ENCODE measurements at regions not wholly inside any gene's neighbourhood (a gene's known extent, or its start where the extent isn't known, plus 50 kb on each side); places are given as distances from the start of the nearest gene placed in this dataset.

DNA sequence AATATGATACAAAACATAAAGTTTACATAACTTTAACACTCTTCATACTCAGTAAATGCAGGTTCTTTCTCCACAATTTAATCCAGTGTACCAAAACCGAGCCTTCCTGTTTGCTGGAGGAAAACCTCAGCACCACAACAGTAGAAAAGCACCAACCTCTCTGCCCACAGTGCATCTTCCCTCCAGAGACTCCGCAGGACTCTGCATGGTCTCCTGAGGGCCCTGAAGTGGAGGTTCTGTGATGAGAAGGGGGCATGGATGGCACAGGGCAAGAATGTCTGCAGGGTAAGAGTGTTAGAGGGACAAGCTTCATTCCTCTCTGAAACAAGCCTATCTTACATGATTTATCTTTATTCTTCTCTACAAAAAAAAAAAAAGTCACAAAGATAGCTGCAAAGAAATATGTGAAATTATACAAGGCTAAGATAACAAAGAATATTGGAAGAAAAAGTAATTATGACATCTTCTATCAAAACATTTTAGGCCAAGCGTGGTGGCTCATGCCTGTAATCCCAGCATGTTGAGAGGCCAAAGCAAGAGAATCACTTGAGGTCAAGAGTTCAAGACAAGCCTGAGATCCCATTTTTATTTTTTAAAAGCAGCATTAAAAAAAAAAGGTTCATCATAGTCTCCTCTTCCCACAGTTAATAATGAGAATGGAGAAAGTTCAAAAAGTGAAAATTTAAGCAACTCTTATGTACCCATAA lies 102.0 kb downstream of the VPREB1 start:
- no peak for DNase-seq

DNA sequence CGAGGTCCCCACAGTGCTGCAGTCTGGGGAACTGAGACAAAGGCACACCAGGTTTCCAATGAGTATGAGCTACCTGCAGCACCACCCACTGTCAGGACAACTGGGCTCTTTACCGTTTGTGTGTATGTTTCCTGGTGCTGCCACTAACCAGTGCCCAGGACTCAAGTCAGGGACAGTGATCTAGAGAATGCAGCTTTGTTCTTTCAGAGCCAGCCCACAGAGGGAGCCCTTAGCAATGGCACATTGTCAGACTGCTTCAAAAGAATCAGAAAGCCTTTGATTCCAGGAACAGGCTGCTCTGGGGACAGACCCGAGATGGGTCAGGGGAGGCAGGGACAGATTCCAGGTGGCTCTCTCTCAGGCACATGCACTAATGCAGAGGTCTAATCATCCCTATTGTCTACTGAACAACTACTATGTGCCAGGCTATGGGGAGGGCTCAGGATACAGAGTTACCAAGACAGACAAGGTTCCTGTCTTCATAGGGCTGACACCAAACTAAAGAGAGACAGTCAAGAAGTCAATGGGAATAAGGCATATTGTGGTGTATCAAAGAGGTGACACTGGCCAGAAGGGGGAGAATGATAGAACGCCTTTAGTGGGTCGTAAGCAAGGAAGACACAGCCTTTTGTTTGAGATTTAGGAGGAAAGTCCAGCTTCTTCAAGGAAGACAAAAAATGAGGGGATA lies 103.7 kb downstream of the VPREB1 start:
- no peak for DNase-seq

DNA sequence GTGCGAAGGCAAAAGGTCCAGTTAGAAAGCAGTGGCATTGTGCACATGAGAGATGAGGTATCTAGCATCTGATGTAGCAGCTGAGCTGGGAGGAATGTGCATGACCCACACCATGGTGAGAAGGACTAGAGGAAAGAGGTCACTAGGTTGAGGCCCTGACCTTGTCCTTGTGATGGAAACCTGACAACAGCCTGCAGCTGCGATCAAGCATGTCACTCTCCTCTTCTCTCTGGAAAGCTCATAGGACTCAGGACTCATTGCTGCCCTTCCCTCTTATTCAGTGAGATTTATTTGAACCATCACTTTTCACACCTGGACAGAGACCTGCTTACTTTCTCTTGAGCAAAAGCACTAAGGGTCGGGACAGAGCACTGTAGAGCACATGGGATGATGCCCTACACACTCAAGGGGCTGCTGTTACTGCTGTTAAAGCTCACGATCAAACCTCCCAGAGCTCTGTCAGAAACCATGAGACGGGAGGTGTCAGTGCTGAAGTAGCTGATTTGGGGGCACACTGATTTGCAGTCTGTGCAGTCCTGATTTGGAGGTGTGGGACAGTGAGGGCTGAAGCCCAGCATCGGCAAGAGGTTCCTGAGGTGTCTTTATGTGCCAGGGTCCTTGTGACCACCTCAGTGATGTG lies 104.3 kb downstream of the VPREB1 start:
- DNase-seq = no peak

DNA sequence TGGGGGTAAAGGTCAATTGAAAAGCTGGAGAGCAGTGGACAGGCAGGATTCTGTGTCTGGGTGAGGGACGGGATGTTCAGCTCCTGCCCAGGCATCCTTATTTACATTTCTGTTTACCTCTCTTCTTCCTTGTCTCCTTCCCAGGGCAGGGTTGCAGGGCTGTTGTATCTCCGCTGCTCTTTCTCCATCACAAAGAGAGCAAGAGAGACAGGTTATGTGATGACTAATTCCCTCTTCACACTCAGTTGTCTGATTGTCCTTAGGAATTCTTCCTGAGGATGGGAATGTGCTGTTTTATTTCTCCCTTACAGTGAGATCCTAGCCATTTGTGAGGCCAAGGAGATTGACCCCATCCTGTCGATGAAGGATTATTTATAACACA lies 104.9 kb downstream of the VPREB1 start:
- no peak for DNase-seq

DNA sequence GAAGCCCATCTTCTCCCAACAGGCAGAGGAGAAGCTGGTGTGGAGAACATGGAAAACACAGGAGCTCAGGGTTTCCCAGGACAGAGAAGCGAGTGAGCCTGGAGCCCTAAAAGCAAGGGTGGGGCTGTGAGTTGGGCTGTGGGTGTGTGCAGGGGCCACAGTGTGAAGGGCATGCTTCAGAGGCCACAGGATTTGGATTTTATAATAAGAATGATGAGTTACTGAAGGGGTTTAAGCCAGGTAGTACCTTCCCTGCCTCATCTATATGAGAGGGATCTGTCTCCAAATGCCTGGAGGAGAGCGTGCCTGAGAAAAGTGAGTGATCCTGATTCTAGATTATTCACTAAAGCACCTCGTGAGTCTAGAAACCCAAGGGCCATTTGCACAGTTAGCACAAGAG lies 106.8 kb downstream of the VPREB1 start:
- DNase-seq = no peak

DNA sequence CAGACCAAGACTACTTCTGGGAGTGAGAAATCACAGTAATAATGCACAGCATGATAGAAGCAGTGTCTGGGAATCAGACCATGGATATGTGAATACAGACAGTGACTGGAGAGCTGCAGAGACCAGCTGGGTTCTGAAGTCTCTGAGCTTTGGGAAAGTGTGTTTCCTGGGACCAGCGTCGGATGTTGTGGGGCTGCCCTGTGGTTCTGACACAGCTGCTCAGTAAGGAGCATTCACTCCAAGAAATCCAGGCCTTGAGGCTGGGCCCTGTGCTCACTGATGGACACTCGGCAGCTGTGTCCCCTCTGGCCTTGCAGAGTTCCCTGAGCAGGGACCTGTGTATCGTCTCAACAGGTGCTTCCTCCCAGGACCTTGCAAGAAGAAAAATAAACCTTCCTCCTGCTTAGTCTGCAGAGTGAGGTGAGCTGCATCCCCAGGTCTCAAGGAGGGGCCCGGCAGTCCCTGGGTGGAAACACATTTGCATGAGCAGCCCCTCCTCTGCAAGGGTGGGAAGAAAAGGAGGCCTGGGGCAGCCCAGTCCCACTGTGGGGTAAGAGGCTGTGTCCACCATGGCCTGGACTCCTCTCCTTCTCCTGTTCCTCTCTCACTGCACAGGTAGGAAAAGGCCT lies 107.9 kb downstream of the VPREB1 start:
- DNase-seq = no peak

DNA sequence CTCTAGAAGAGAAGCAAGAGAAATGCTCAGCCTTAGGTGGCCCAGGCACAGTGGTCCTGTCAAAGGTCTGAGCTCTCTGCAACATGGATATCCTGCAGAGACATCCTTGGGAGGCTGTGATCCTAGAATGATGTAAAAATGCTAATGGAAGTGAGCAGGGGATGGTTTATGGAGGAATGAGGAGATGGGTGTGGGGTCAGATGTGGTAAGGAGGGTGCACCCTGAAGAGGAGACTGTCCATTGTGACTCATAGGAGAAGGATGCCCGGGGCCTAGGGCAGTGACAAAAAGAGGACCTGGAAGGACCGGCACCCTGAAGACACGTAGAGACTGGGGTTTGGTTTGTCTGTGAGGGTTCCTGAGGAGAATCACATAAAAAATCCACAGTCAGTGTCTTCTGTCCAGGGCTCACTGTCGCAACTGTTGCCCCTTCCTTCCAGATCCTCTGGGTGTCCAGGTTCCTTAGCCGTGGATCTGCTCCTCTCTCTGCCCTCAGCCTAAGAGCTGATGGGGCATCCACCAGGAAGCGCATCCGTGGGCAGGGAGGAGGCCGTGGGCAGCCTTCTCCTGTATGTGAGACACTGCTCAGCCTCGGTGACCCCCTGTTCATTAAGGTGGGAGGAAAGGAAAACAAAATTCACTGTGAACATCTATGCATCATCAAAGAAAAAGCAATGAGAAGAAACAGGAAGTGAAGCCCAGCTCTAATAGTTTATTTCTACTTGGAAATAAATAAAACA lies 110.7 kb downstream of the VPREB1 start:
- no peak for DNase-seq

DNA sequence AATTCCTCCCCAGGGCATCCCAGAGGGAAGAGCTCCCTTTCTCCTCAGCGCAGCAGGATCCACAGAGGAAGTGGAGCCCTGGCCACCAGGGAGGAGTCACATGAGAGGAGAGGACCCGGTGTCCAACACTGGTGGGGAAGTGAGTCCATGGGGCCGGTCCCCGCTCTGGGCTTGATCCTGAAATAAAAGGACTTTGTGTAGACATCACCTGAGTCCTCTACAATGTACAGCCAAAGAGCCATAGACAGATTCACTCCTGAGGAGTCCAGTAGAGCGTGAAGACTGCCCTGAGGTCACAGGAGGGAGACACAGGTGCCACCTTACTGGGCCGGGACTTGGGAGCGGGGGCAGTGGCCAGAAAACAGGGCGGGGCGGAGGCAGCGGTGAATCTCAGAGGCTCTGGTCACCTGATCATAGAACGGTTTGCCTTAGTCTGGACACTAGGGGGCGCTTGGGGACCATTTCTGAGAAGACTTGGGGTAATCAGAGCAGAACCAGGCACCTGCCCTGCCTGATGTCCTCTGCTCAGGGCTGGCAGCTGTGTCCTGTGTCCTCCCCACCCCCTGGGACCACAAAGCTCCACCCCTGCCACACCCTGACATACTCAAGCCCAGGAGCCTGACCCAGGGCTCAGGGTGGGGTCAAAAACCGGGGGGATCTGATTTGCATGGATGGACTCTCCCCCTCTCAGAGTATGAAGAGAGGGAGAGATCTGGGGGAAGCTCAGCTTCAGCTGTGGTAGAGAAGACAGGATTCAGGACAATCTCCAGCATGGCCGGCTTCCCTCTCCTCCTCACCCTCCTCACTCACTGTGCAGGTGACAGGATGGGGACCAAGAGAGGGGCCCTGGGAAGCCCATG lies 112.7 kb downstream of the VPREB1 start:
- DNase-seq = peak; percentile 84 to 92 (median 90)

DNA sequence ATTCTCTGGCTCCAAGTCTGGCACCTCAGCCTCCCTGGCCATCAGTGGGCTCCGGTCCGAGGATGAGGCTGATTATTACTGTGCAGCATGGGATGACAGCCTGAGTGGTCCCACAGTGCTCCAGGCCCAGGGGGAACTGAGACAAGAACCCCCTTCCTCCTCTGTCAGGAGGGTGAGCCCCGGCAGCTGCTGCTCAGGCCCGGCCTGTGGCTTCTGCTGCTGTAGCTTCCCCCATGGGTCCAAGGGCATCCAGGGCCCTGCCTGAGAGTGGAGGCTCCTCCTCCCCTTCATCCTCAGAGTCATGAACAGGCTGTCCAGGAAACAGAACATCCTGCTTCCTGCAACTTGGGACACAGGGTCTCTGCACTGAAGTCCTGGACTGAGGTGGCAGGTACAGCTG lies 113.6 kb downstream of the VPREB1 start:
- no peak for DNase-seq

DNA sequence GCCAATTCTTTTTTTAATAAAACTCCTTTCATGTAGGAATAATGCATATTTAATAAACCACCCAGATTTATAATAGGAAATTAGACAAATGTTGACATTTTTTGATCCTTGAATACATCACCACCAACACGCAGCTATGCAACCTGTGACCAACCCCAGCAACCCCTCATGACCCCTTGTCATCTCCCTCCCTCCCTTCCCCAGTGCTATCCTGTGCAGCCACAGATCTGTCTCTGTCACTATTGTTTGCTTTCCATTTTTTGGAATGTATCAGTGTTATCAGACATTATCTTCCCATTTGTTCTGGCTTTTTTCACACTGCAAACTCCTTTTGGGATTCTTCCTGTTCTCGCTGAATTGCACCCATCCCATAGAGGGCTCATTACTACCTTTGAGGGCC lies 114.1 kb downstream of the VPREB1 start:
- no peak for DNase-seq

DNA sequence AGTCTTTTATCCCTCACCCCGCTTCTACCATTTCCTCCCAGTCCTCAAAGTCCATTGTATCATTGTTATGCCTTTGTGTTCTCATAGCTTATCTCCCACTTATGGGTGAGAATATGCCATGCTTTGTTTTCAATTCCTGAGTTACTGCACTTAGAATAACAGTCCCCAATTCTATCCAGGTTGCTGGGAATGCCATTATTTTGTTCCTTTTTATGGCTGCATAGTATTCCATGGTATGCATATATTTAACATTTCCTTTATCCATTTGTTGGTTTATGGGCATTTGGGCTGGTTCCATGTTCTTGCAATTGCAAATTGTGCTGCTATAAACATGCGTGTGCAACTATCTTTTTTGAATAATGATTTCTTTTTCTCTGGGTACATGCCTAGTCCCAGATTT lies 114.9 kb downstream of the VPREB1 start:
- no peak for DNase-seq

DNA sequence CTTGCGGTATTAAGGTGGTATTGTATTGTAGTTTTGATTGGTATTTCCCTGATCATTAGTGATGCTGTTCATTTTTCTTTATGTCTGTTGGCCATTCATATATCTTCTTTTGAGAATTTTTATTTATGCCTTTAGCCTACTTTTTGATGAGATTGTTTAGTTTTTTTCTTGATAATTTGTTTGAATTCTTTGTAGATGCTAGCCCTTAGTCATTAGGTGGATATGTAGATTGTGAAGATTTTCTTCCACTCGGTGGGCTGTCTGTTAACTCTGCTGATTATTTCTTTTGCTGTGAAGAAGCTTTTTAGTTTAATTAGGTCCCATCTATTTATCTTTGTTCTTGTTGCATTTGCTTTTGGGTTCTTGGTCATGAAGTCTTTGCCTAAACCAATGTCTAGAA lies 115.4 kb downstream of the VPREB1 start:
- DNase-seq = no peak

DNA sequence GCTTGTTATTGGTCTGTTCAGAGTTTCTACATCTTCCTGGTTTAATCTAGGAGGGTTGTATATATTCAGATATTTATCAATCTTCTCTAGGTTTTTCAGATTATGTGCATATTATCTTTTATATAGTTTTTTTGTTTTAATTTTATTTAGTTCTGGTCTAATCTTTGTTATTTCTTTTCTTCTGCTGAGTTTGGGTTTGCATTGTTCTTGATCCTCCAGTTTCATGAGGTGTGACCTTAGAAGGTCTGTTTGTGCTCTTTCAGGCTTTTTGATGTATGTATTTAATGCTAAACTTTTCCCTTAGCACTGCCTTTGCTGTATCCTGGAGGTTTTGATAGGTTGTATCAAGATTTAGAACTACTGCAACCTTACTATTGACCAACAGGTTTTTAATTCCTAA lies 117.7 kb downstream of the VPREB1 start:
- DNase-seq = no peak

DNA sequence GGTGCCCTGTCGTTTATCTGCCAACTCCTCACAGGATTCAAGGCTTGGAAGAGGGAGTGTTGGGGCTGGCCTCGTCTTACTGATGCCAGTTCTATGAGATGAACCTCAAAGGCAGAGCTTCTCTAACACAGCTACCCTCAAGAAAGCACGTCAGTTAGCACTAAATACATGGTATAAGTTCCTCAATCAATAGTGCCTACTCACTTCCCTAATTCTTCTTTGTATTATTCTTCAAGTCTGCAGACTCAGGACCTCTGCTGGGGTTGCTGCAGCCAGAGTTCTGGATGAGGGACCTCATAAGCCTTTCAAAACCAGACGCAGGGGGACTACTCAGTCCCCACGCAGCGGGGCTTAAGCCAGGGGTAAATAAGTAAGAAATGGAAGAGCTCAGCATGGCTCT lies 118.3 kb downstream of the VPREB1 start:
- DNase-seq = peak in 2 of 3 donors; percentile 39 to 47

DNA sequence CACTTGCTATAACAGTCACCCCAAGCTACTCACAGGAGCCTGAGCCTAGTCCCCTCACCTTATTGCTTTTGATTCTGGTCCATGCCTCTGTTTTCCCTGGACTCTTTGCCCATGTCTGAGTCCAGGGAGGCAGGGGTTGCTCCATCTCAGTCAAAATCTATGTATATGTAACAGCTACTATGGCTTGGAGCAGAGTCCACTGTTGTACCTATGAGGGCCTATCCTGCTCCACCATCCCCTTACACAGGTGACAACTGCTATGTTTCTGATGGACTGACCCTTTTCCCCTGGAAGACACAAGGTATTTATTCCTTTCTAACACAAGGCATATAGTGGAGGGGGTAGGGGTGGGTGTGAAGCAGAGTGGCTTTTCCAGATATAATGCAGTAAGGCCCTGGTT lies 119.6 kb downstream of the VPREB1 start:
- DNase-seq = no peak

DNA sequence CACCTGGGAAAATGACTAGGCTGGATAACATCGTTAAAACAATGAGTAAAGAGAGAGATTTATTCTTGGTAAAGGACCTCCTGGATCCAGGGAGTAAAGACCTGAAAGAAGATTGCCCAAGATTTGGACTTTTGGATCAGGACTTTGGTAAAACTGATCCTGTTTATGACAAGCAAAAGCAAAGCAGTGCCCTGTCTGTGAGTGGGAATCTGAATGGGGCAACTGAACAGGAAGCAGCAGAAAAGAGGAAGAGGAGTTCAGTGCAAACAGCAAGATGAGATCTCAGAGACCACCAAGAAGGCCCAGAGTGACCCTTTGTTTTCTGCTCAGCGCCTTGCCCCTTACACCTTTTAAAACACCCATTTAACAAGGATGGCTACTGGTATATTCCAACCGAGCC lies 122.0 kb downstream of the VPREB1 start:
- peak; percentile 34 to 42 (median 40) for DNase-seq

DNA sequence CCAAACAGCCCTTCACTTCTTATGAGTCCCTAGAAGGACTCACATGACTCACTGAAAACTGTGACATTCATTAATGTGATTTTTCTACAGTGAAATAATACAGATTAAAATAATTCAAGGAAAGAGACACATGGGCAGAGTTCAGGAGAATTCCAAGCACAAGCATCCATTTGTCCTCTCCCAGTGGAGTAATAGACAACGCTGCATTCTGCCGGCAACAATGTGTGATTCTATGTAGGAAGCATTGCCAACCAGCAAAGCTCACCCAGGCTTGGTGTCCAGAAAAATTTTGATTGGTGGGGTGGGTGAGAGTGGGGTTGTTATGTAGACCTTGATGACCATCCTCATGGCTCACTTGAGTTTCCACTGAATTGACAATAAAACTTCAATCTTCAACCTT lies 123.9 kb downstream of the VPREB1 start:
- DNase-seq = no peak

DNA sequence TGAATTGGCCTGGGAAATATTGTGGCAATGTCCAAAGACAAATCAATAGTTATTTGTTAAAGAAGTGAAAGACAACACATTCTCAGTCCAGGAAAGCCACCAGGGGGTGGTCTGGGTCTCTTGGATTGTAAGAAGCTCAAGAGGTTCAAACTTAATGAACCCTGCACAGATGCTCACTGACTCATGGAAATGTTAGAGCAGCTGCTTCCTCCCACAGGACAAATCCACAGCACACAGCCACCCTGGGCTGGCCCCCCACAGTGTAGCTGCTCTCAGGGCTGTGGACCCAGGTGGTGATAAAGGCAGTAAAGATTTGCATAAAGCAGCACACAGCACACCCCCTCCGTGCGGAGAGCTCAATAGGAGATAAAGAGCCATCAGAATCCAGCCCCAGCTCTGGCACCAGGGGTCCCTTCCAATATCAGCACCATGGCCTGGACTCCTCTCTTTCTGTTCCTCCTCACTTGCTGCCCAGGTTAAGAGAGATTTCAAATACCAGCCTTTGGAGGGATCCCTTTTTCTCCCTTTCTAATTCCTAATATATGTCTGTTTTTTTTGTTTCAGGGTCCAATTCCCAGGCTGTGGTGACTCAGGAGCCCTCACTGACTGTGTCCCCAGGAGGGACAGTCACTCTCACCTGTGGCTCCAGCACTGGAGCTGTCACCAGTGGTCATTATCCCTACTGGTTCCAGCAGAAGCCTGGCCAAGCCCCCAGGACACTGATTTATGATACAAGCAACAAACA lies 124.8 kb downstream of the VPREB1 start:
- DNase-seq = peak in 1 of 3 donors; percentile 28

DNA sequence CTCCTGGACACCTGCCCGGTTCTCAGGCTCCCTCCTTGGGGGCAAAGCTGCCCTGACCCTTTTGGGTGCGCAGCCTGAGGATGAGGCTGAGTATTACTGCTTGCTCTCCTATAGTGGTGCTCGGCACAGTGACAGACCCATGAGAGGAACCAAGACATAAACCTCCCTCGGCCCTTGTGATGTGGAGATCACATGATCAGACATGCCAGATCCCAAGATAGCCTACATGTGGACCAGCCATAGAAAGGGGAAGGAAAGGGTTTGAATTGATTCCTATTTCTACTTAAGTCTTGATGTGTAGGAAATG lies 125.3 kb downstream of the VPREB1 start:
- DNase-seq = peak; percentile 53 to 64 (median 63)

DNA sequence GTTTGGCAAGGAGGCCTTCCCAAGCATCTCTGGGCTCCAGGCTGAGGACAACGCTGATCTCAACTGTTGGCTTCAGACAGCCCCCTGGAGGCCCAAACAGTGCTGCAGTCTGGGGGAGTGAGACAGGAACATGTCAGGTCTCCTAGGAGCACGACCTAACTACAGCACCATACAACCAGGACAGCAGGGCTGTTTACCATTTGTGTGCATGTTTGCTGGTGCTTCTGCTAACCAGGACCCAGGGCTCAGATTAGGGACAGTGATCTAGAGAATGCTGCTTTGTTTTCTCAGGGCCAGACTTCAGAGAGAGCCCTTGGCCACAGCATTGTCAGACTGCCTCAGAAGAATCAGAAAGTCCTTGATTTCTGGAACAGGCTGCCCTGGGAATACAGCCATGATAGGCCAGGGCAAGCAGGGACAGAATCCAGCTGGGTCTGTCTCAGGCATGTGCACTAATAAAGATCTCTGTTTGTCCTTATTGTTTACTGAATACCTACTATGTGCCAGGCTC lies 126.5 kb downstream of the VPREB1 start:
- no peak for DNase-seq

DNA sequence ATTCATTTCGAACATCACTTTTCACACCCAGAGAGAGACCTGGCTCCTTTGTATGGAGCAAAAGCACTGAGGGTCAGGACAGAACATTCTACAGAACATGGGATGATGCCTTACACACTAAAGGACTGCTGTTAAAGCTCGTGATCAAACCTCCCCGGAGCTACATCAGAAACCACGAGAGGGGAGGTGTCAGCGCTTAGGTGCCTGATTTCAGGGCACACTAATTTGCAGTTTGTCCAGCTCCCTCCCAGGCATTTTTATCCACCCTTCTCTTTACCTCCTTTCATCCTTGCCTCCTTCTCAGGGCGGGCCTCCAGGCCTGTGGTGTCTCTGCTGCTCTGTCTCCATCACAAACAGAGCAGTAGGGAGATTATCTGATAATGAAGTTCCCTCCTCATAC lies 127.5 kb downstream of the VPREB1 start:
- no peak for DNase-seq

All from suppressor macrophage treated with lipopolysaccharide for 1 hour (primary cell).